ENCODE measurements at regions not wholly inside any gene's neighbourhood (a gene's known extent, or its start where the extent isn't known, plus 50 kb on each side); places are given as distances from the start of the nearest gene placed in this dataset.

GRCh38 chr10:10800961-10801360, 216.7 kb upstream of the CELF2 start:
- Histone ChIP-seq H3K27me3 (no peaks in the 10 kb centered on the region), H3K36me3 (no peaks in the 10 kb centered on the region), H3K4me3 (peak overlapping the region in 1 of 4 donors; percentile 10), H3K27ac (peak overlapping the region in 2 of 4 donors; percentile 1 to 53), H3K4me1 (peaks cover 3 to 43% (median 7%) of the 10 kb centered on the region in 3 donors), H3K9me3 (no peaks in the 10 kb centered on the region)
- TF ChIP-seq POLR2A (IDR thresholded peaks at IDR 0.05) (no peak), CTCF (IDR thresholded peaks at IDR 0.05) (no peak)
- intact Hi-C loops (cut with DNase I): no loop called here
- 36 to 48% methylated on average over 3 of the region's 3 CpGs for WGBS, 2 donors
- DNase-seq: no peak

- no peaks in the 10 kb centered on the region for H3K9me3 ChIP-seq
- H3K4me3 ChIP-seq: no peak overlapping the region
- TF ChIP-seq CTCF (IDR thresholded peaks at IDR 0.05): no peak
- no peak for TF ChIP-seq POLR2A (IDR thresholded peaks at IDR 0.05)
- peaks cover 3 to 34% (median 18%) of the 10 kb centered on the region in 3 donors for H3K4me1 ChIP-seq
- no peaks in the 10 kb centered on the region for H3K36me3 ChIP-seq
- DNase-seq: no peak
- 63 to 64% methylated on average over 1 of the region's 1 CpG for WGBS, 2 donors
- peak overlapping the region in 3 of 4 donors; percentile 7 to 44 (median 43) for H3K27ac ChIP-seq
- no peaks in the 10 kb centered on the region for H3K27me3 ChIP-seq
- intact Hi-C loops (cut with DNase I): no loop called here
Observed at GRCh38 chr10:10803278-10803677, 214.4 kb upstream of the CELF2 start.

GRCh38 chr10:10804061-10804460, 213.6 kb upstream of the CELF2 start:
- no peaks in the 10 kb centered on the region for H3K9me3 ChIP-seq
- TF ChIP-seq CTCF (IDR thresholded peaks at IDR 0.05) (no peak), POLR2A (IDR thresholded peaks at IDR 0.05) (no peak)
- H3K27me3 ChIP-seq: no peaks in the 10 kb centered on the region
- intact Hi-C loops (cut with DNase I): no loop called here
- DNase-seq: no peak
- peak overlapping the region in 2 of 4 donors; percentile 15 to 43 for H3K27ac ChIP-seq
- no peak overlapping the region for H3K4me3 ChIP-seq
- no peaks in the 10 kb centered on the region for H3K36me3 ChIP-seq
- H3K4me1 ChIP-seq: peaks cover 3 to 29% (median 18%) of the 10 kb centered on the region in 3 donors

- Histone ChIP-seq H3K9me3 (no peaks in the 10 kb centered on the region), H3K36me3 (no peaks in the 10 kb centered on the region)
Observed at GRCh38 chr10:10804998-10805740, 212.5 kb upstream of the CELF2 start.

More at GRCh38 chr10:10804998-10805740, 212.5 kb upstream of the CELF2 start:
- Histone ChIP-seq H3K4me1 (peaks cover 3 to 29% (median 18%) of the 10 kb centered on the region in 3 donors), H3K27me3 (no peaks in the 10 kb centered on the region), H3K27ac (peak overlapping the region in 1 of 4 donors; percentile 32), H3K4me3 (no peak overlapping the region)
- DNase-seq: no peak
- intact Hi-C loops (cut with DNase I): no loop called here
- TF ChIP-seq CTCF (IDR thresholded peaks at IDR 0.05): no peak
- no peak for TF ChIP-seq POLR2A (IDR thresholded peaks at IDR 0.05)
- WGBS, 2 donors: 36 to 38% methylated on average over 7 of the region's 7 CpGs

Measured in esophagus squamous epithelium (tissue), 5 donors.